ENCODE measurements at regions not wholly inside any gene's neighbourhood (a gene's known extent, or its start where the extent isn't known, plus 50 kb on each side); places are given as distances from the start of the nearest gene placed in this dataset.

DNA sequence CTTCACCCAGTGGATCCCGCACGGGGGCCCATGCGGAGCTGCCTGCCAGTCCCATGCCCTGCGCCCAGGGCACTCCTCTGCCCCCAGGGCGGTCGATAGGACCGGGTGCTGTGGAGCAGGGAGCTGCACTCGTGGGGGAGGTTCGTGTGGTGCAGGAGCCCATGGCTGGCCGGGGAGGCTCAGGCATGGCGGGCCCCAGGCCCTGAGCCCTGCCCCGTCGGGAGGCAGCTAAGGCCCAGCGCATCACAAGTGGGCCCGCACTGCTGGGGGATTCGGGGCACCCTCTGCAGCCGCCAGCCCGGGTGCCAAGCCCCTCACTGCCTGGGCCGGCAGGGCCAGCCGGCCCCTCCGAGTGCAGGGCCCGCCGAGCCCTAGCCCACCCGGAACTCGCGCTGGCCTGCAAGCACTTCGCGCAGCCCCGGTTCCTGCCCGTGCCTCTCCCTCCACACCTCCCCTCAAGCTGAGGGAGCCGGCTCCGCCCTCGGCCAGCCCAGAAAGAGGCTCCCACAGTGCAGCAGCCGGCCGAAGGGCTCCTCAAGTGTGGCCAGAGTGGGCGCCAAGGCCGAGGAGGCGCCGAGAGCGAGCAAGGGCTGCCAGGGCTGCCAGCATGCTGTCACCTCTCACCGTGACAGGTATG lies 221.1 kb upstream of the RORB start:
- no peak for FAIRE-seq

- FAIRE-seq, result no peak
Measured at GRCh38 chr9:74277532-74277931, 219.6 kb upstream of the RORB start.

DNA sequence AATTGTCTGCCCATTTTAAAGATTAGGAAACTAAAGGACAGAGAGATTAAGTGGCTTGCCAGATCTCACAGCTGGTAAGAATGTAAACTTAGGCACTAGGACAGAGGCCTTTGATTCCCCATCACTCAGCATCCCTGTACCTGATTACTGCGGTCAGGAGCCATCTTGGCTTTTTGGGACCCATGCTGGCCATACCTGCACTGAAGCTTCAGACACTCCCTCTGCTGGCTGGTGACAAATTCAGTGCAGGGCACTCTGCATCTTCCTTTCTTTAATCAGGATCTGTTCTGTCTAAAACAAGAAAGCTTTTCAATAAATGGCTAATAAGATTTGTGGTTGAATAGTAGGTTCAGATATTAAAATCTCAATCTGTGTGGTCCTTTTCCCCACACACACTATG lies 215.5 kb upstream of the RORB start:
- FAIRE-seq, result no peak

DNA sequence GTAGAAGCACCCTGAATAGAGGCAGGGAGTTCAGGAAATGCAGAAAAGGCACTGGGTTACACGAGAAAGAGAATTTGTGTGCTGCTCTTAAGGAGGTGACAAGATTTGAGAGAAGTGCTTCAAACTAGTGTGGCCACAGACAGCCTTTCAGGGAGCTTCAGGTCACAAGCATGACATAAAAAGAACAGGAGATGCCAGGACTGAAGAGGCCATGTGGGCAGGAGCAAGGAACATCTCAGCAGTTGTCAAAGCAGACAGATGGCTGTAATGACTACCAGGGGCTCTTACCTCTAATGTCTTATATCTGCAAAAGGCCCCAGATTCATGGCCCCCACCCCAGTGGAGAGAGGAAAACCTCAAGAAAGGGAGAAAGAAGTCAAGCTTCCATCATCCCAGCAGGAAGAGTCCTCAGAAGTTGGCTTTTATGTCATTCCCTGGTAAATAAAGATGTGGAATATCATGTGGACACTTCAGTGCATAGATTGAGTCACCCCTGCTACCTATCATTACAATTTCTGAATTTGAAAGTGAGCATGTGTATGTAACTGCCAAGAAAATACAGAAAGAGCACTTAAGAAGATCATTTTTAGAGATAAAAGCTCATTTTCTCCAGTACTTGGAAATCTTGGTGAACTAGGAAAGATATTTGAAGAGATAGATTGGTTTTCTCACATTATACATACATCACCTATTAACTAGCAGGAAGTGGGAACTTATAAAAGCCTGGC lies 214.4 kb upstream of the RORB start:
- no peak for FAIRE-seq

DNA sequence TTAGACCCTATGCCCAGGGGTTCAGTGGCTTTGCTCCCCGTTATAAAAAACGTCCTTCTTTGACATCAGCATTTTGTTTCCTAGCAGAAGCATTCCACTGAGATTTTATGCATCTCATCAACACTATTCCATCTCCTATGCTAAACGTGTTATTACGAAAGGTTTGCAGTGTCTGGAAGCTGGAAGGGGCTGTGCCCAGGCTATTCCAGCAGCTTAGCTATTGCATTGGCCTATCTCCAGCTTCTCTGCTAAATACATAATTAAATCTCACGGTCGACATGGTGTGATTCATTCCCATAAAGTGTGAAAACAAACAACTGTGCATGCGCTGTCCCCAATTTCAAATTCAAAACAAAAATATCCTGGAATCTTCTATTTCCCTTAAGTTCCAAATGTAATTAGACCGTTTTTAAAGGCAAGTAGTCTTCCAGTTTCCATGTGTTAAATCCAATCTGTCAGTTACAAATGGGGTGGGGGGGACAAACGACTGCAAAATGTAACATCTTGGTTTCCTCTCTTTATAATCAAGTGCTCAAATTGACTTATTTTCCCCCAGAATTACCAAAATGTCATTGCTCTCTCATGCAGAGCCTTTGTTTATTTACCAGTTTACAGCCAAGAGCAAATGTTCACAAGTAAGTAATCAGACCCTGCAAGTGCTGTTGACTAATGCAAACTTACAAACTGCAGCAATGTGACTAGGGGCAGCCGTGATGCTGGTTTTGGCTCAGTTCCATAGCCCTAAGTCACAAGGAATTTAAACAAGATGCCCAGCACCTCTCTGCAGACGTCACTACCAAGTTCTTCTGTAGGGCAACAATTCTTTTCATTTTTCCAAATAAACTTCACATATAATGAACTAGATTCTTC lies 212.3 kb upstream of the RORB start:
- FAIRE-seq, result no peak

DNA sequence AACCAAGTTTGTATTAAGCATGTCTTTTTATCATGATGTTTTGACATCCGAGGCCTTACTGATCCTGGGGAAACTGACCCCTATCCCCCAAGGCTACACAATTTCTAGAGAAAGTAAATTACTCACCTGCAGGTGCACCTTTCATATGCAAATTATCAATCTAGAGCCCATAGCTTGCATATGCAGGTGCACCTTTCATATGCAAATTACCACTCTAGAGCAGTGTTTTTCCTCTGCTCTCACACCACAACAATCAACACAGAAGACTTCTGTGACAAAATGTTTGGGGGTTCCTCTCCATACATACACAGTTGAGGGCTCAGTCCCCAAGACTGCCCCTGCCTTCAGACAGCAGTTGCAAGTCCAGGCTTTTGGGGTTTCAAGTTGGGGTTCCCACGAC lies 203.7 kb upstream of the RORB start:
- FAIRE-seq, result no peak

DNA sequence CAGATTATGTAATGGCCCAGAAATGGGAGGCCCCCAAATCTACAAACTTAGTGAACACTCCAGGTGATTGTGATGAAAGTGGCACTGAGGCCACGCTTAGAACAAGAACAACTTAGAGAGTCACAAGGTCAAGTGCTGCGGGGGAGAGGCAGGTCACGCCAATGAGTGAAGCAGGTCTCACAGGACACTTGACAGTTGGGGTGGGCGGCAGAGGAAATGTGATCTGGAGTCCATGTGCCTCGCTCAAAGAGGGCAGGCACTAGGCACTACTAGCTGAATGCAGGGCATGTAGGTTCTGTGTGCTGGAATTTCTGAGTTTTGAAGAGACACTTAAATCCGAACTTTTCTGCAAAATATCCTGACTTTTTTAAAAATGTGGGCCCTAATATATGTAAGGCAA lies 193.2 kb upstream of the RORB start:
- FAIRE-seq, result no peak

- FAIRE-seq, result no peak
Measured at GRCh38 chr9:74304598-74304997, 192.5 kb upstream of the RORB start.

GRCh38 chr9:74309654-74310053 lies 187.5 kb upstream of the RORB start:
- FAIRE-seq, result no peak

DNA sequence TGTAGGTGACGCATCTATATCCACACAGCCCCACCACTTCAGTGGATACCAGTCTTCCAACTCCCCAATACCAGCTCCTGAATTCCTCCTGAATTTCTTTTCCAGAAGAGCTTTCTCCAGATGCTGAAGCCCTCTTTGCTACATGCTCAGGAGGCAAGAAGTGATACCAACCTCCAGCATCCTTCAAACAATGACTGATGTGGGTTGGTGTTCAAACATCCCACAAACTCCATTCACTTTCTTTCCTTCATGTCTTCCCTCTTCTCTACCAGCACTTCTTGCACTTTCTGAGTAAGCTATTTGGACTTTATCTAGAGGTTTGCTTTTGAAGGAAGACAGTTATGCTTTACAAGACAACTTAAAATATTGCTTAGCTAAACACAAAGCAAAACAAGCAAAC lies 179.9 kb upstream of the RORB start:
- FAIRE-seq, result no peak

DNA sequence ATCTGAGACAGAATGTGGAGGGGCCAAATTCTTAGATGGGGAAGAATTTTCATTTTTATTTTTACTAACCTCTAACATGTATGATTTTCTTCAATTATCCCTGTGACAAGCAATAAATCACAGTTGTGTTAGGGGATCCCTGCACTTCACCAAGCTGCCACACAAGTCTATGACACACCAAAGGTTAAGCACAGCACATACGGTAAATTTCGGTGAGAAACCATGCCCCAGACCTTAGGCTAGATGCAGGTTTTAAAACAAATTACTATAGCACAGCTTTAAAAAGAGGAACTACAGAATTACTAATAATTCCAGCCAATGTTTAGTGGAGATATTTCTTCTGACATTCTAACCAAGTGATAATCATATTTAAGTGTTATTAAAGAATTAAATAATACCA lies 175.7 kb upstream of the RORB start:
- FAIRE-seq, result no peak

- no peak for FAIRE-seq
Measured at GRCh38 chr9:74322661-74323314, 174.3 kb upstream of the RORB start.

DNA sequence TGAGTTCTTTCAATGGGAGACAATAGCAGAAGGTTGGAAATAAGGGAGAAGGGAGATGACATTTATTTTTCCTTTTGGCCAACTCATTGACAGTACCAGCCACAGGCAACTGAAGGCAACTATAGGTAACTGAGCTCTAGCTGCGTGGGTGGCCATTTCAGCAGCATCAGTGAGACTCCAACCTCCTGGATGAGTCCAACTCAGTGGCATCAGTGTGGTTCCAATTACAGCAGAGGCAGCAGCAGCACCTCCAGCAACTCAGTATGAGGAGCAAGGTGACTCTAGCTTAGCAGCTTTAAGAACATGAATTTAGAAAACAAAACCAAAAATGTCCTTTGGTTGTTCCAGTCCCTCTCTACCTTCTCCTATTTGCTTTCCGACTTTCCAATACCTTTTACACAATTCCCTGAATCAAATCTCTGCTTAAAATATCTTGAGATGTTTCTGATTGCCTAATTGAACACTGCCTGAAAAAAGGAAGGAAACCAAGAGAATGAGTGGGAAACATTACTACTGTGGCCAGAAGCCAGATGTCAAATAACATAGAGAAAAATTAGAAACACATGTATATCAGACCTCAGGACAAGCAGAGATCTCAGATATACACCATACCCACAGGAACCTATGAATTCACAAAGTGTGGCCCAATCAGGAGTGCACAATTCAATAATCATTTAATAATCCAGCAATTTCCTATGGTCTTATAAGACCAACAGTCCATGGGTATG lies 166.5 kb upstream of the RORB start:
- FAIRE-seq, result no peak

DNA sequence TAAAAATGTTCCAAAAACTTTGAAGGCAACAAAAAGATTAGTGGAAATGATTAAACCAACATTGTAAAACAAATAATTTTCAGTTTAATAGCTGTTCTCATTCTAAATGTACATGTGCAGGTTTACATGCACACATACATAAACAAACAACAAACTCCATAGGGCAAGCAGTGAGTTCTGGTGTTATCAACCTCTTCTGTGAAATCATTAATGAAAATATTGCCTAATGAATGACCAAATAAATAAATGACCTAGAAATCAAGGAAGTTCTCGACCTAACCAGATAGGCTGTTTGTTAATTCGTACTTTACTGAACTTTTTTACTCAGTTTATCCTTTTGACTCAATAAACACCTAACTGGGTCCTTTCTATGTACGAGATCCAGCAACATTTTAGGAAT lies 165.5 kb upstream of the RORB start:
- FAIRE-seq, result no peak

DNA sequence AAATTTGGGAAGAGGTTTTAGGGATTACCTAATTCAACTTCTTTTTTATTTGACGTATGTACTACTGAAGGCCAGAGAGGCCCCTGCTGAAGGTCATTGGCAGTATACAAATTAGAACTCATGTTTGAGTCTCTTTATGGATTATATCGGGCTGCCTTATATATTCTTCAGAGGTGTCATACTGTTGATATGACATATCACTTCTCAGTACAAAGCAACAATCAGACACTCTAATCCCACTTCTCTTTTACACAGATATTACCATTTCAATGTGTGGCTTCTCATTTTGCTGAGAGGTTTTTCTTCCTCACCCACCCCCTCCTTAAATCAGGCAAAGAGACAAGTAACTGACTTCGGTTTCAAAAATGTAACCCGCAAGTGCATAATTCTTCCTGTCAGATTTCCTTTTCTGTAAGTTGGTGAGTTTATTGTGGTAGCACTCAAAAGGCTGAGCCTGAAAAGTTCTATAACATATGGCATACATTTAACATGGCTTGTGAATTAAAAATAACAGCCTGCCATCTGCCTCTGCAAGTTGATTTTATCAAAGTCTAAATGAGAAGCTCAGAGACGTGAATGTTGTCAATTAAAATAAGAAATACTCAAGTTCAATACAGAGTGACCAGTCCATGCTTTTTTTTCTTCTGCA lies 163.6 kb upstream of the RORB start:
- FAIRE-seq, result no peak

DNA sequence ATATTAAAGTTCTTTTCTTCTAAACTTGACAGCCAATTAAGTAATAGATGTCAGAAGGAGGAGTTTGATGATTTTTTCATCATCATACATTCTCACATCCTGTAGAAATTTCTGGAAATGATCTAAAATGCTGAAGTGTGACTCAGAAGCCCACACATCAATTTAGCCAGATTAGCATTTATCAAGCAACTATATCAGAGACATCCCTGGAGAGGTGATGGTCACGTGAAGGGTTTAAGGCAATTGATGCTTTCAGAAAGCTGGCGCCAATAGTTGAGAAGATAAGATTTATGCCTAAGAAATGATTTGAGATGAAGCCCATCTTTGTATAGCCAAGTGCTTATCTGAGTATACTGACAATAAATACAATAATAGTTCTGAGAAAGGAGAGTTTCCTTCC lies 162.9 kb upstream of the RORB start:
- no peak for FAIRE-seq

DNA sequence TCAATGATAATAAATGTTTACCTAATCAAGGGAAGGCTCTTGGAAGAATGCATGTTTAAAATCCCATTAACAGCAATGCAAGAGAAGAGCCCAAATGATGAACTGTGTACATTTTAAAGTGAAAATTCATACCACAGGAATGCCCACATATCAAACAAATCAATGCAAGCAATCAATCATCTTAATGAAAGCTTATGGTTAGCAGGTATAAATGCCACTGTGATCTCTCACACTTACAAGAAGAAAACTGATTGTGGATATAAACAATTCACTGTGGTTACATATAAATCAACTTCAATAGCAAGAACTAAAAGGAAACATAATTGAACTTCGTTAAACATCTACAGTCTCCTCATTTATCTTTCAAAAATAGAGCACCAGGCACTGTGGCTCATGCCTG lies 161.0 kb upstream of the RORB start:
- FAIRE-seq, result no peak

GRCh38 chr9:74348777-74349176 lies 148.4 kb upstream of the RORB start:
- FAIRE-seq, result no peak

DNA sequence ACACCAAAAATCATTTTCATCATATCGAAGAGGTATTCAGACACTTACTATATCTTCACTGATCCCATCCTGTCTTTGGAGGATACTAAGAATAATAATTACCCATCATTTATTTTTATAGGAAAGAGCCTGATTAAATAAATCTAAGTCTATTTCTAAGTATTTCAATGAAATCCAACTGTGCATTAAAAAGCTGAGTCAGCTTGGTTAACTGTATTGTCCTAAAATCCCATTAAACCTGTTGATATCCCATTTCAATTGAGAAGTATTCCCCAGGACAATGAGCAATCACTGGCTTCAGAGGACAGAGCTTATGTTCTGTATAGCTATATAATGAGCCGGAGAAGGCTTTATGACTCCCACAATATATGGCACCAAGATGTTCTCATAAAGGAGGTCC lies 142.0 kb upstream of the RORB start:
- no peak for FAIRE-seq

DNA sequence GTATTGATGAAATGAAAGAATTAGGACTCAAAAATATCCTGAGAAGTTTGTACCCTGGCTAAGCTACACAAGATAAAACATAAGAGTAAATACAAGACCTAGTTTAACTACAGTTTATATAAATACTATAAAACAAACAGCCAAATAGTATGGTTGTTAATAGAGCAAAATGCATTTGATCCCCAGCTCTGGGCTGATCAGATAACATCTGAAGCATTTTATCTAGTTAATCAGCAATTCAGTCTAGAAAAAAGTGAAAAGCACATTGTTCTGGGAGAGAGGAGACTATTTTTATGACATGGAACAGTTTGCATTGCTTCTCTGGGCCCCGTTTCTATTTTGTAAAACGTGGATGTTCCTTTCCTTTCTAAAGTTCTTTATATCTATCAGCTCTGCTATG lies 139.6 kb upstream of the RORB start:
- FAIRE-seq, result no peak

GRCh38 chr9:74358959-74359358 lies 138.2 kb upstream of the RORB start:
- no peak for FAIRE-seq

DNA sequence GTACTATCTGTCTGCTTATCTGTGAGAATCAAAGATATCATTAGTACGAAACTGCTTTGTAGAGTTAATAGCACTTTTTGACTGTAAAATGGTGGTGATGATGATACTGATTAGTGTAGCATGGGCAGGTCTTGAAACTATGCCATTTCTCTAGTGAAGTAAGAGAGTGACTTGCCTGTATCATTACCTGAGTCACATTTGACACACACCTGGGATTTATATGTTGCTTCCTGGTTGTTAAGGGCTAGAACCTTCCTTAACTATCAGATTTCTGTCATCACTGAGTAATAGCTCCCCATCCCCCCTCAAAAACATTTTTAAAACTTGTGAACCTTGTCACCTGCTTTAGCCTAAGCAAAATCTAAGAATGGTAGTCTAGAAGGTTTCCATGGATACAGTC lies 135.6 kb upstream of the RORB start:
- no peak for FAIRE-seq

All from colon (tissue), 2 donors.